Esophagus squamous epithelium (tissue), 5 donors: ENCODE measurements at regions not wholly inside any gene's neighbourhood (a gene's known extent, or its start where the extent isn't known, plus 50 kb on each side); places are given as distances from the start of the nearest gene placed in this dataset.
A peak's percentile ranks its signal among the peaks of the same experiment; 100 is the strongest.

Experiments used
- DNase-seq: peaks from one replicate; lab custom pipeline; 2025; lab: John Stamatoyannopoulos, UW
- H3K27ac ChIP-seq, 4 donors: fragments of 200-600 bp; sonication (generic); one replicate each; pipeline ENCODE4 v1.5.1; 2016 to 2019; ENCODE audit warnings: mild to moderate bottlenecking in 1 of 4
- H3K27me3 ChIP-seq, 4 donors: fragments of 200-600 bp; sonication (generic); 1 replicate in 3 of 4; 2 replicates in 1 of 4; pipeline versions ENCODE4 v1.5.1 to v1.6.0; 2017 to 2021; ENCODE audit warnings: antibody characterized with exemption in 1 of 4
- H3K36me3 ChIP-seq, 3 donors: fragments of 200-600 bp; sonication (generic); one replicate each; pipeline ENCODE4 v1.5.1; 2016 to 2019
- H3K4me1 ChIP-seq, 3 donors: fragments of 200-600 bp; sonication (generic); one replicate each; pipeline ENCODE4 v1.5.1; 2017 to 2019
- H3K4me3 ChIP-seq, 4 donors: fragments of 200-600 bp; sonication (generic); 1 replicate in 3 of 4; 2 replicates in 1 of 4; pipeline ENCODE4 v1.5.1; 2016 to 2019; ENCODE audit warnings: mild to moderate bottlenecking in 2 of 4, moderate library complexity in 1 of 4
- H3K9me3 ChIP-seq, 3 donors: fragments of 200-600 bp; sonication (generic); one replicate each; pipeline ENCODE4 v1.5.1; 2016 to 2019
- CTCF ChIP-seq, 6 experiments: fragments of 450-650 bp in 4 of 6; fragments of 200-600 bp in 2 of 6; sonication (generic) in 2 of 6; IDR thresholded peaks; one replicate each; pipeline ENCODE4 v1.5.1; 2016 to 2019; ENCODE audit warnings: antibody characterized with exemption in 6 of 6, mild to moderate bottlenecking in 4 of 6, moderate library complexity in 4 of 6
- POLR2A ChIP-seq, 4 donors: fragments of 450-650 bp; IDR thresholded peaks; one replicate each; pipeline ENCODE4 v1.6.1; 2017; ENCODE audit warnings: antibody characterized with exemption in 4 of 4, mild to moderate bottlenecking in 4 of 4, moderate library complexity in 3 of 4
- WGBS, 2 donors: methylation state at CpG; one replicate each; pipeline ENCODE4 v1.1.5; 2018; 5-methylcytosine and 5-hydroxymethylcytosine counted together
- intact Hi-C: fragments of 100-400 bp; cut with DNase I; formaldehyde crosslinking; loops from one replicate; pipeline ENCODE4 v1.15.0; 2022
- donor health status: DM: yes; HTN: yes; CAD: no.

GRCh38 chr12:116441292-116441691 is 117.9 kb upstream of the MAP1LC3B2 start:
- Histone ChIP-seq H3K4me3 (no peak overlapping the region), H3K27ac (no peak overlapping the region), H3K9me3 (no peaks in the 10 kb centered on the region), H3K36me3 (no peaks in the 10 kb centered on the region), H3K4me1 (peaks cover 0 to 17% (median 4%) of the 10 kb centered on the region in 3 donors), H3K27me3 (no peaks in the 10 kb centered on the region)
- no peak for DNase-seq
- intact Hi-C loops, result no loop called here
- TF ChIP-seq POLR2A (IDR thresholded peaks at IDR 0.05) (no peak), CTCF (IDR thresholded peaks at IDR 0.05) (no peak)
- WGBS, 2 donors, result 50 to 100% methylated on average over 1 to 2 of the region's 4 CpGs

GRCh38 chr12:116442304-116442703 is 116.9 kb upstream of the MAP1LC3B2 start:
- TF ChIP-seq CTCF (IDR thresholded peaks at IDR 0.05), result no peak
- intact Hi-C loops, result no loop called here
- Histone ChIP-seq H3K27me3 (no peaks in the 10 kb centered on the region), H3K9me3 (no peaks in the 10 kb centered on the region), H3K4me1 (peaks cover 0 to 17% (median 4%) of the 10 kb centered on the region in 3 donors), H3K36me3 (no peaks in the 10 kb centered on the region), H3K27ac (no peak overlapping the region), H3K4me3 (no peak overlapping the region)
- no peak for DNase-seq
- WGBS, 2 donors, result 95 to 96% methylated on average over 3 of the region's 3 CpGs

- peaks cover 0 to 17% (median 4%) of the 10 kb centered on the region in 3 donors for H3K4me1 ChIP-seq
- peak overlapping the region in 1 of 4 donors; percentile 54 for H3K27ac ChIP-seq
- 30 to 33% methylated on average over 2 to 3 of the region's 3 CpGs for WGBS, 2 donors
- H3K4me3 ChIP-seq, result no peak overlapping the region
- no peaks in the 10 kb centered on the region for H3K27me3 ChIP-seq
- no peaks in the 10 kb centered on the region for H3K36me3 ChIP-seq
- no peak for DNase-seq
- no peak for TF ChIP-seq POLR2A (IDR thresholded peaks at IDR 0.05)
- no peak for TF ChIP-seq CTCF (IDR thresholded peaks at IDR 0.05)
- intact Hi-C loops, result no loop called here
- H3K9me3 ChIP-seq, result no peaks in the 10 kb centered on the region
Measured at GRCh38 chr12:116442946-116443345, 116.2 kb upstream of the MAP1LC3B2 start.

- WGBS, 2 donors, result 26 to 45% methylated on average over 10 to 12 of the region's 16 CpGs
- intact Hi-C loops, result no loop called here
- TF ChIP-seq CTCF (IDR thresholded peaks at IDR 0.05) (no peak), POLR2A (IDR thresholded peaks at IDR 0.05) (no peak)
- Histone ChIP-seq H3K4me3 (no peak overlapping the region), H3K4me1 (peaks cover 0 to 17% (median 4%) of the 10 kb centered on the region in 3 donors), H3K36me3 (no peaks in the 10 kb centered on the region), H3K27me3 (no peaks in the 10 kb centered on the region), H3K27ac (peak overlapping the region in 3 of 4 donors; percentile 51 to 59 (median 54)), H3K9me3 (no peaks in the 10 kb centered on the region)
- no peak for DNase-seq
Measured at GRCh38 chr12:116443821-116444589, 115.2 kb upstream of the MAP1LC3B2 start.

GRCh38 chr12:116444590-116444943 is 114.6 kb upstream of the MAP1LC3B2 start:
- Histone ChIP-seq H3K27ac (no peak overlapping the region), H3K36me3 (no peaks in the 10 kb centered on the region), H3K9me3 (no peaks in the 10 kb centered on the region), H3K4me3 (no peak overlapping the region), H3K27me3 (no peaks in the 10 kb centered on the region), H3K4me1 (peaks cover 0 to 17% (median 4%) of the 10 kb centered on the region in 3 donors)
- DNase-seq, result no peak
- 62 to 67% methylated on average over 7 of the region's 7 CpGs for WGBS, 2 donors
- intact Hi-C loops, result no loop called here
- TF ChIP-seq CTCF (IDR thresholded peaks at IDR 0.05) (no peak), POLR2A (IDR thresholded peaks at IDR 0.05) (no peak)
